ENCODE measurements at regions not wholly inside any gene's neighbourhood (a gene's known extent, or its start where the extent isn't known, plus 50 kb on each side); places are given as distances from the start of the nearest gene placed in this dataset.

GRCh38 chrX:26922278-26922677 is 540.9 kb downstream of the PPP4R3C start:
- H3K4me3 Mint-ChIP-seq, result no peak overlapping the region
- peaks cover 0 to 1% (median 0%) of the 10 kb centered on the region in 3 donors for H3K27me3 Mint-ChIP-seq (ENCODE audit: low read depth in 3 of 3)
- intact Hi-C loops (cut with micrococcal nuclease), result no loop called here
- TF ChIP-seq CTCF (IDR thresholded peaks at IDR 0.05), result no peak
- no peak overlapping the region for H3K27ac Mint-ChIP-seq
- Histone ChIP-seq H3K9ac (ENCODE audit: insufficient read depth, low read length, poor library complexity, severe bottlenecking) (no peak overlapping the region), H3K27ac (ENCODE audit: low read depth in 1 of 2, low read length in 2 of 2) (no peak overlapping the region), H4K20me1 (ENCODE audit: insufficient read depth, low read length) (no peaks in the 10 kb centered on the region), H3K79me2 (ENCODE audit: insufficient read depth, low read length) (no peaks in the 10 kb centered on the region), H3K27me3 (ENCODE audit: control insufficient read depth in 2 of 2, insufficient read depth in 2 of 2, low read length in 2 of 2) (no peaks in the 10 kb centered on the region), H2AFZ (ENCODE audit: insufficient read depth, low read depth, low read length, poor library complexity, severe bottlenecking) (no peak overlapping the region), H3K9me3 (replicated peaks in 1 of 2; ENCODE audit: control insufficient read depth in 1 of 2, insufficient read depth in 1 of 2, low read length in 2 of 2) (no peaks in the 10 kb centered on the region), H3K4me2 (replicated peaks; ENCODE audit: extremely low read depth, low read length, poor library complexity, severe bottlenecking) (no peak overlapping the region), H3K4me1 (ENCODE audit: control insufficient read depth in 1 of 2, insufficient read depth in 2 of 2, low read length in 2 of 2) (no peaks in the 10 kb centered on the region), H3K4me3 (replicated peaks in 1 of 3; ENCODE audit: low read depth in 2 of 3, low read length in 3 of 3) (no peak overlapping the region), H3K36me3 (replicated peaks in 1 of 2; ENCODE audit: control insufficient read depth in 1 of 2, insufficient read depth in 2 of 2, low read length in 2 of 2) (no peaks in the 10 kb centered on the region)
- no peaks in the 10 kb centered on the region for H3K36me3 Mint-ChIP-seq
- H3K4me1 Mint-ChIP-seq, result no peaks in the 10 kb centered on the region
- WGBS (ENCODE audit: insufficient coverage), result no CpG with 5 or more reads among the region's 3 CpGs
- H3K9me3 Mint-ChIP-seq, result no peaks in the 10 kb centered on the region
- no peak for DNase-seq

- H3K4me1 Mint-ChIP-seq, result no peaks in the 10 kb centered on the region
- H3K4me3 Mint-ChIP-seq, result no peak overlapping the region
- H3K27me3 ChIP-seq (ENCODE audit: control insufficient read depth in 2 of 2, insufficient read depth in 2 of 2, low read length in 2 of 2), result no peaks in the 10 kb centered on the region
- H3K79me2 ChIP-seq (ENCODE audit: insufficient read depth, low read length), result no peaks in the 10 kb centered on the region
- H3K9me3 ChIP-seq (replicated peaks in 1 of 2; ENCODE audit: control insufficient read depth in 1 of 2, insufficient read depth in 1 of 2, low read length in 2 of 2), result no peaks in the 10 kb centered on the region
- no peak overlapping the region for H2AFZ ChIP-seq (ENCODE audit: insufficient read depth, low read depth, low read length, poor library complexity, severe bottlenecking)
- no peak overlapping the region for H3K27ac Mint-ChIP-seq
- H3K4me3 ChIP-seq (replicated peaks in 1 of 3; ENCODE audit: low read depth in 2 of 3, low read length in 3 of 3), result no peak overlapping the region
- no peak for DNase-seq
- no peaks in the 10 kb centered on the region for H3K36me3 Mint-ChIP-seq
- no peaks in the 10 kb centered on the region for H4K20me1 ChIP-seq (ENCODE audit: insufficient read depth, low read length)
- no peaks in the 10 kb centered on the region for H3K4me1 ChIP-seq (ENCODE audit: control insufficient read depth in 1 of 2, insufficient read depth in 2 of 2, low read length in 2 of 2)
- H3K36me3 ChIP-seq (replicated peaks in 1 of 2; ENCODE audit: control insufficient read depth in 1 of 2, insufficient read depth in 2 of 2, low read length in 2 of 2), result no peaks in the 10 kb centered on the region
- WGBS (ENCODE audit: insufficient coverage), result no CpG with 5 or more reads among the region's 4 CpGs
- H3K4me2 ChIP-seq (replicated peaks; ENCODE audit: extremely low read depth, low read length, poor library complexity, severe bottlenecking), result no peak overlapping the region
- no peak for TF ChIP-seq CTCF (IDR thresholded peaks at IDR 0.05)
- no peak overlapping the region for H3K27ac ChIP-seq (ENCODE audit: low read depth in 1 of 2, low read length in 2 of 2)
- H3K9ac ChIP-seq (ENCODE audit: insufficient read depth, low read length, poor library complexity, severe bottlenecking), result no peak overlapping the region
- intact Hi-C loops (cut with micrococcal nuclease), result no loop called here
- no peaks in the 10 kb centered on the region for H3K9me3 Mint-ChIP-seq
- peaks cover 0 to 1% (median 0%) of the 10 kb centered on the region in 3 donors for H3K27me3 Mint-ChIP-seq (ENCODE audit: low read depth in 3 of 3)
Observed at GRCh38 chrX:26918631-26919030, 544.5 kb downstream of the PPP4R3C start.

All from CD14-positive monocyte (primary cell).